ENCODE measurements at regions not wholly inside any gene's neighbourhood (a gene's known extent, or its start where the extent isn't known, plus 50 kb on each side); places are given as distances from the start of the nearest gene placed in this dataset.

DNA sequence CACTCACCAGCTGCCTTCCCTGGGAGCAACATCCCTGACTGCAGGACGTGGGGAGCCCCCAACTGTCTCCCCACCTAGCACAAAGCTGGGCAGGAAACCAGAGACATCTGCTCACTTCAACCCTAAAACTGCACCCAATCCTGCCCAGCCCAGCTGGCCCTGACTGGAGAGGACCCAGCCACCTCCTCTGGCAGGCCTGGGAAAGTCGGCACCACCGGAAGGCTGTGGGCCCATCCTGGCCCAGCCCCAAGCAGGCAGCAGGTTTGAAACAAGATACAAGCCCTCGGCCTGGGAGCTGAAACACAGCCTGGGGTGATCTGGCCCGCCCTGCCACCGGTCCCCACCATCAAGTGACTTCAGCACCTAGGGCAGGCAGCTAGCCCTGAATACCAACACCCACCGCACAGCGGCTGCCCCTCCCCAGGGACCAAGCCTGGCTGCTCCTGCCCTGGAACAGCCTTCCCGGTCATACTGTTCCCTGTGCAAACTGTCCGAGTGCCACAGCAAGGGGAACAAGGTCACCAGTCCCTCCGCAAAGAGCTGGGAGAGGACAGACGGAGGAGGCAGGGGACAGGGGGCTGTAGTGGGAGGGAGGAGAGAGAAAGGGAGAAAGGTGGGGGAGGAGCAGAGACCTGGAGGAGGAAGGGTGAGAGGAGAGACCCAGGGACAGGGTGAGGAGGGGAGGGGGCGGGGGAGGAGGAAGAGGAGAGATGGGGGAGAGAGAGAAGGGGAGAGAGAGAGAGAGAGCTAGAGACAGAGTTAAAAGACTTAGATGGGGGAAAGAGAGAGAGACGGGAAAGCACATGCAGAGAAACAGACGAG lies 115.7 kb downstream of the RFLNA start:
- no peak for DNase-seq

DNA sequence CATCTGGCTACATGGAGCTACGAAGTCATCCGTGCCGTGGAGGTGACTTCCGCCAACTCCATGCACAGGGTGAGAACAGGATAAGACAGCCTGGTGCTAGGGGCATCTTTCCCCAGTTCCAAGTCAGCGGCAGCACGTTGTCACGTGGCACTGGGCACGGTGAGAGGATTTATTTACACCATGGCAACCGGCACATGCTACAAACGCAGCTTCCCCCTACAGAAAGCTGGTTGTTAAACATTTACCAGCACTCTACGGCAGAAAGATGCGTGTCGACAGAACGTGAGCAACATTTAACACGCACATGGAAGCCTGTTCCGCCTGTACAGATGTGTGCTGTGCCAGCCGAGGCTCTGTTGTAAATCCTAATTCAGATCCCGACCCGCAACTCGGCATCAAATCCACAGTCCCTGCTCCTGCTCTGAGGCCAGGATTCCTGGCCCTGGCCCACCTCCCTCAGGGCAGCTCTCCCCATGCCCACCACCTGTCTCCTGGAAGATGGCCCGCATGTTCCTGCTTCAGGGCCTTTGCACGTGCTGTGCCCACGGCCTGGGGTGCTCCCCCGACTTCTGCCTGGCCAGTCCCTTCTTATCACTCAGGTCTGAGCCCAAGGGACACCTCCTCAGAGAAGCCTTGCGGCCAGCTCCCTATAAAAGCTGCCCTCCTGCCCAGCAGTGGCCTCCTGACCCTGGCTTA lies 114.1 kb downstream of the RFLNA start:
- no peak for DNase-seq

DNA sequence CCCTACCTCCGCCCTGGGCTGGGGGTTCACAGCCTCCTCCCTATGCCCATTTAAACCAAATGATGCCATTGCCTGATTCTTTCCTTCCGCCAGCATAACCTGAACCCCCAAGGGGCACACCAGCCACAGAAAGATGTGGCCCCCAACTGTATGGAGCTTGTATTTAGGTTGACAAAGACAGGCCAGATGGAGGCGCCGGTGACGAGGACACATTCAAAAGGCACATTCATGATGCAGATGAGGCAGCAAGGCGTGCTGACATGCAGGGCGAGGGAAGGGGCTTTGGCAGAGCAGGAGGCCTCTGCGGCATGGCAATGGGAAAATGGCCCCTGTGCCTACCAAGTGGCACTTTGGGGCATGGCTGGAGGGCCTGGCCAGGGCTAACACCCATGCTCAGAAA lies 112.2 kb downstream of the RFLNA start:
- no peak for DNase-seq

DNA sequence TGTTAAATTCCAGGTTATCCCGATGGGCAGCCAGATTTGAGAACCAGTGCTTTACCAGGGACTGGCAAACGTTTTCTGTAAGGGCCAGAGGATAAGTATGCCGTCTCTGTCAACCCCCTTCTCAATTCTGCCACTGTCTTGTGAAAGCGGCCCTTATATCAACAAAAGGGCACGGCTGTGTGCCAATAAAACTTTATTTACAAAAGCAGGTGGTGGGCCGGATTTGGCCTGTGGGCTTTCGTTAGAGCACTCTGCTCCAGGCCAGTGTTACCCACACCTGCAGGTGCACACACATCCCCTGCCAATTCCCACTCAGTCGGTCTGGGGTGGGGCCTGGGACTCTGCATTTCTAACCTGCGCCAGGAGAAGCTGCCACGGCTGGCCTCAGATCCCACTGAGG lies 111.2 kb downstream of the RFLNA start:
- no peak for DNase-seq

DNA sequence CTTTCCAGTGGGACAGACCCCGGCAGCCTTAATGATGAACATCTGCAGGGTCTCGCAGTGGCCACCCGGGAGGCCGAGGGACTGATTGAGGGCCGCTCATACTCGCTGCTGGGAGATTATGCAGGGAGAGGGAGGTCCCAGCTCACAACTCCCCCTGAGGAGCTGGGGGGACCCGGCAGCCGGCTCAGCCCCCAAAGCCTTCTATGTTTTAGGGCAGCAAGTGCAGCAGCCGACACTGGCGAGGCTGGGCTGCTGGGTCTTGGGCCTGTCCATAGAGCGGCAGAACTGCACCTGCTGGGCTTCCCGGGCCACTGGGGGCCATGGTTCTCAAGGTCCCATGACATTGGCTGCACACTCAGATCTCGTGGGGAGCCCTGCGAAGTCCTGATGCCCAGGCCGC lies 110.7 kb downstream of the RFLNA start:
- DNase-seq: no peak

DNA sequence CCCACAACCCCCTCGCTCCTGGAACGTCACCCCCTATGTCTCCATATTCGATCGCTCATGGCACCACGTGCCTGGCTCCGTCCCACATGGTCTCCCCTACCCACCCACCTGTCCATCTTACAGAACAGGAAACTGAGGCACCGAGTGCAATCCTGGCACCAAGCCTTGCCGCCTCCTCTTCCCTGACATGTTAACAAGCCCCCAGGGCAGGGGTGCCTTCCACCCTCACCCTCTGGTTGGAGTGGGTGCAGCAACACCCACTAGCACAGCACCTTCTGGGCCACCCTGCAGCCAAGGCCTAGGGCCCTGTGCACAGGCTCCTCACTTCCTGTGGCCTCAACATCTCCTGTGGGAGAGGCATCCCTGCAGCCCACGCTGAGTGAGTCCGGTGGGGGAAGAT lies 110.3 kb downstream of the RFLNA start:
- DNase-seq: no peak

DNA sequence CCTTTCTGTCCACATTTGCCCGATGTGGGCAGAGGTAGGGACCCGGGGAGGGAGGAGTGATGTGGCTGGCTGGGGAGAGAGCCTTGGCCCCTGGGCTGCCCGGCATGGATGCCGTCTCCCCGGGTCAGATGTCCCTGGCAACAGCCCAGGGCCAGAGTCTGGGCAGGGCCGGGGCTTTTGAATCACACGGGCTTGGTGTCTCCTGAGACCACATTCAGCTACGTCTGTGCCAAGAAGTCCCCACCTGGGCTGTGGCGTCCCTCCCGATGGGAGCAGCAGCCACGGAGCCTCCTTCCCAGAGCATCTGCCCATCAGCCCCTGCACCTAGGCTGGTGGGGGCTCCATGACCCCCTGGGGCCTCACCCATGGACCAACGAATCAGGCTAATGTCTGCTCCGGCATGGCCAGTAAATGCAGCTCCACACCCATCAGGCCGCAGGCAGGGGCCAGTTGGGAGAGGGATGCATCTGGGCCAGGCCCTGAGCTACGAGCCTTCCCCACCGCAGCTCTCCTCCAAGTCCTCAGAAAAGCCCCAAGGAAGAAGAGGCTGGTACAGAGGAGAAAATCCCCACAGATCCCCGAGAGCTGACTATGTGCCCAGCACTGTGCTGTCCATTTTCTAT lies 109.4 kb downstream of the RFLNA start:
- no peak for DNase-seq

DNA sequence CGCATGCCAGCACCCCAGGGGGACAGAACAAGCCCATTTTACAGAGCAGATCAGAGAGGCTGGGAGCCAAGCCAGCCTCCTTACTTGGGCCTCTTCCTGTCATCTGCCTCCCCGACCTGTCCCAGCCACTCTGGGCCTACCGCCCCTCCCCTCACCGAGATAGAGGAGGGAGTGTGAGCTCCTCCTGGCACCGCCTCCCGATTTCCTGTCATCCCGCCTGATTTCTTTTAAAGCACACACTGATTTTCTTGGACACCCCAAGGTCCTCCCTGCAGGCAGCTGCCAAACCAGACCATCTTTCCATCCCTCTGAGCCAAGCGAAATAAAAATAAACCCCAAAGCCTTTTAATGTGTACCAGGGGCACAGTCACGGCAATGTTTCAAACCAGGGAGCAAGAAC lies 108.4 kb downstream of the RFLNA start:
- no peak for DNase-seq

DNA sequence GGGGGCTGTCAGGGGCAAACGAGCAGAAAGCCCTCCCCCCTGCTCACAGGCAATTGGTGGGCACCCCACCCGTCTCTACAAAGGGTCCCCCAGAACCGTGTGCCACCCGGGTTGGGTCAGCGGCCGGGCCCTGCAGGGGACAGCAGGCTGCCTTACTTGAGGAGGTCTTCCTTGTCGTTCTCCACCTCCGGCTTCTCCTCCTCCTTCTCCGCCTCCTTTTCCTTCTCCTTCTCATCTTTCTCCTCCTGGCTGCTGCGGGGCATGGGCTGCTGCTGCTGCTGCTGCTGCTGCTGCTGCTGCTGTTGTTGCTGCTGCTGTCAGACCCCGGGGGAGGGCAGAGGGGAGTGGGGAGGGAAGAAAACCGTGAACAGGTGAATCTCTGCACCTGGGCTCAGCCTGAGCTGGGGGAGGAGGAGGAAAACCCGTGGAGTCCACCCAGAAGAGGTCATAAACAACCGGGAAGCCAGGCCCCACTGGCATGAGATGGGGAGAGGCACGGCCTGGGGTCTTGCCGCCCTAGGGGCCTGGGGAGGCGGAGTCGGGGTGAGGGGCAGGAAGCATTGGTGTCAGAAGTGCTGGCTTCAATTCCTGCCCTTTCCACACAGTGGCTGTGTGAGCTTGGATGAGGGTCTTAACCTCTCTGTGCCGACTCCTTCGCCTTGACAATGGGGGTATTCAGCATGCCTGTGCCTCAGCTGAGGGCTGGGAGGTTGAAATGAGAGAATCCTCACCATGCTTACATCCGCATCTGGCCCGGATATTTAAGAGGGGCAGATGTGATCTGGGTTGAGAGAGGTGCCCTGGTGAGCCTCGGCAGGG lies 107.6 kb downstream of the RFLNA start:
- DNase-seq: no peak

DNA sequence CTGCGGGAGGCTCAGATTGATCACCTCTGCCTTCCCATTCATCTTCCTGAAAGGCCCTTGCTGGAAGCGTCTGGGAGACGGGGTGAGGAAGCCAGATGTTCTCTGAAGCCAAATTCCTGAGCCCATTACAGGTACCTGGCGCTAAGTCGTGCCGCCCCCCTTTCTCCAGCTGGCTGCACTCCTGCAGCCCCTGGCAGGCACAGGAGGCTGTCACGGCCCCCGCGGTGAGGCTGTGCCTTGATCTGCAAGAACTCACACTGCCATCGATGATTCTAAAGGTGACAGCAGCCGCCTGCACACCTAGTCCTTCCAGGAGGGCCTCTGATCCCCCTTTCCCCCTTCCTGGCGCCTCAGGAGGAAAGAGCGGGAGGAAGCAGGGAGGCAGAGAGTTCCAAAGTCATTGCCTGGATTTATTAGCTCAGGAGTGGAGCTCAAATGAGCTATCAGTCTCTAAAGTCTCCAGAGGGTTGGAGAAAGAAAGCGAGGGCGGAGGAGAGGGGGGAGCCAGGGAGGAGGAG lies 106.9 kb downstream of the RFLNA start:
- DNase-seq: no peak

DNA sequence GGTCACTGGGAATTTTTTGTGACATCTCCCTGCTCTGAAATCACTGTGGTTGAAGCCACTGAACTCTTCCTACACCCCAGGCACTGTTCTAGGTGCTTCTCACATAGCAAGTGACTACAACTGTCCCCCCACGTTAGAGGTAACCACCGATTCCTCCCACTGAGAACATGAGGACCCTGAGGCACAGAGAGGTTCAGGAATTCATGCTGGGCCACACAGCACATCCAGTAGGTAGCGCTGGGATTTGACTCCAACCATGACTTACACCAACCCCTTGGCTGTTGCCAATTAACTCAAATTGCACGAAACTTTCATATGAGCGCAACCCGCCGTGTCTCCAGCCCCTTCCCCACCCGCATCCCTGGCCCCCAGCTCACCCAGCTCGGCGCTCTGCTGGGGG lies 105.2 kb downstream of the RFLNA start:
- DNase-seq: no peak

DNA sequence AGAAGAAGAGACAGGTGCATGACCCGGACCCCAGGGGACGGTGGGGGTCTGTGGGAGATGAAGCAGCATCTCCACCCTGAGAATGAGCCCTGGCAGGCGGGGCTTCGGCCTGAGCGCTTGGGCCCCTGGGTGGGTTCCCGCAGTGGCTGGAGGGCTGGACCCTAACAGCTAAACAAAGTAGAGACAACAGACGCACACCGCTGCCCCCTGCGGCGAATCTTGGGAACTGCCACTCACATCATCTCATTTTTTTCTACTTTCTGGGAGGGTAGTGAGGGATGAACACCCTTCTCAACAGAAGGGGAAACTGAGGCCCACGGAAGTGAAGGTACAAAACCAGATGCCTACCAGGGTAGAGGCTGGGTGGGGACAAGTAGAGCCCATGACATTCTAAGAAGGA lies 104.7 kb downstream of the RFLNA start:
- DNase-seq: no peak

DNA sequence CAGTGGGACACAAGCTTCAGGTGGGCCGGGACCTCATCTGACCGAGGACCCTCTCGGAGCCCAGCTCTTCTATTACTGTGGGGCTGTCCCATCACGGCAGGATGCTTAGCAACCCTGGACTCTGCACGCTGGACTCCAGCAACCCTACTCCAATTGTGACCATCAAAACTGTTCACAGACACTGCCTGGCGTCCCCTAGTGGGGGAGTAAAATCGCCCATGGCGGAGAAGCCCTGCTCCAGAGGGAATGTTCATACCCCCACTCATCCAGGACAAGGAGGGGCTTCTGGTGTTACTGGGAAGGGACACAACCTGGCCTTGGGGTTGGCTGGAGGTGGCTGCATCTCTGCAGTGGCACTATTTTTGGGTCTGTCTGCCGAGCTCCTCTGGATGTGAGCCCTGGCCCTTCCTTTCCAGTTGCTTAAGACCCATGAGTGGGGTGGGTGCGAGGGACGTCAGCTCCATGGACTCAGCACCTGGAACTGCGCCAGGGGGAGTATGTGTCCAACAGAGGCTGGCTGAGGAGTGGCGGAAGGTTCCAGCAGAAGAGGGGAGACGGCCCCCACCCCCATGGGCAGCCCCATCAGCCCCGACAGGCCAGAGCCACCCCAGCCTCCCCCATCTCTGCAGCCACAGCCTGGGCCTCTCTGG lies 103.8 kb downstream of the RFLNA start:
- no peak for DNase-seq

DNA sequence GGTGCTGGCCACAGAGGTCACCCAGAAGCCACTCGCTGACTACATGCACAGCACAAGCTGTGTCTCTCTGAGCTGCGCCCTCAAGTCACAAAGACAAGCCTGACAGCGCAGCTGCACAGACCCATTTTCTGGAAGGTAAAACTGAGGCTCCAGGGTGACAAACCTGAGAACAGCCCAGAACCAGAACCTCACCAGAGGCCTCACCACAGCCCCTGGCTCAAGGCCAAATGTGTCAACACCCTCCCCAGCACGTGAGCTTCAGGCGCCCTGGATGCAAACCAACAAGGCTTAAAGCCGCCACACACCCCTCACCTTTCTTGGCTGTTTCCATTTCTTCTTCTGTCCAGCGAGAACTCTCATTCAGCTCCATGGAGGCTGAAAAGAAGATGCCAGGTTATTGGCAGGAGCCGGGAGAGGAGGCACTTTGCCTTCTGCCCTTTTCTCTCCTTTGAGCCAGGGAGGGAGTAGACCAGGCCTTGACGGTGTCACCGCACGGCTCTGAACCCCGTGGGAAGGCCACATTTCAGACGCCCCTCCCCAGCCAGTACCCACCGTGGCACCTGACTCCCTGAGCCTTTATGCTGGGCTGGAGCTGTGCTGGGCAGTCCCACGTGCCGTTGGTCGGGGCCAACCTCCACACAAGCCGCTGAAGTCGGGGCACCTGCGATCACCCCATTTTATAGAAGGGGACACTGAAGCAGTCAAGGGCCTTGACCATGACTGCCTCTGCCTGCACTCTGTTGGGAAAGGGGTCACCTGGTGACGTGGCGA lies 103.1 kb downstream of the RFLNA start:
- DNase-seq: no peak

DNA sequence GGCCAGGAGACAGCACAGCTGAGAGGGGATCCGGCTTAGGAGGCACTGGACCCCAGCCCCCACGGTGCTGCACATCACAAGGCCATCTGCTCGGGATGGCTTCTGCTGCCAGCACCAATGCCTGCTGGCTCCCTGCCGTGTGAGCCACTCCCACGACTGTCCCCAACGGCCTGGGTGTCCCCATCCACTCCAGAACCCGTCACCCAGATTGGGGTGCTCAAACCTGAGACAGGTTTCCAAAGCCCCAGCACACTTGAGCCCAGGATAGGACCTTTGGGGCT lies 102.4 kb downstream of the RFLNA start:
- no peak for DNase-seq

DNA sequence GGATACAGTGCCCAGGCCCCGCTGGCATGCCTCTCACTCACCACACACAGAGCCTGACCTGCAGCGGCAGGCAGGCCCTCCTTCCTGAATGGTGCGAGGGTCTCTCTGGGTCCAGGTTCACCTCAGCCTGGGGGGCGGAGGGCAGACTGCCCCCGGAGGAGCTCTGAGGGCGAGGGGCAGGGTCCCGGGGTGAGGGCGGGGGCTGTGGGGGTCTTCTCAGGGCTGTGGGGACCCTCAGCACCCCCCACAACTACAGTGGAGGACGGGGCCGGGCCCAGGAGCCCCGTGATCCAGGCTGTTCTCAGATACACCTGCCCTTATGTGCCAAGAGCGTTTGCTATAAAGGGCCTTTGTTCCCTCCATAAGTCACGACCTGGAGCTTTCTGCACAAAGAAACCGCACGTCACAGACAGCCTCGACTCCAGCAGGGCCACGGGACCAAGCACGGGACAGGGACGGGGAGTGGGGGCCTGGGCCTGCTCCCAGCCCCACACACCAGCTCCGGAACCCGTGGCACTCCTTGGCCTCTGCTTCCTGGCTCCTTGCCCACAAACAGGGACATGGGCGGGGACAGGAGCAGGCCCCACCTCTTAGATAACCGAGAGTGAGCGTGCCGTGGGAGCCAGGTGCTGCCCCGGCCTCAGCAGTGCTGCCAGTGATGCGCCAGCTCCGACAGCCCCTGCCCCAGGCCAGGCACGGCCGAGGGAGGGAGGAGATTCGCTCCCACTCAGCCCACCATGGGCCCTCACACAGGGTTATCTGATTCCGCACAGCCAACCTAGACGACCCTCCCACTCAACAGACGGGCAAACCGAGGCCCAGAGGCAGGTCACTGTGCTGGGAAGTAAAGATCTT lies 101.9 kb downstream of the RFLNA start:
- no peak for DNase-seq

DNA sequence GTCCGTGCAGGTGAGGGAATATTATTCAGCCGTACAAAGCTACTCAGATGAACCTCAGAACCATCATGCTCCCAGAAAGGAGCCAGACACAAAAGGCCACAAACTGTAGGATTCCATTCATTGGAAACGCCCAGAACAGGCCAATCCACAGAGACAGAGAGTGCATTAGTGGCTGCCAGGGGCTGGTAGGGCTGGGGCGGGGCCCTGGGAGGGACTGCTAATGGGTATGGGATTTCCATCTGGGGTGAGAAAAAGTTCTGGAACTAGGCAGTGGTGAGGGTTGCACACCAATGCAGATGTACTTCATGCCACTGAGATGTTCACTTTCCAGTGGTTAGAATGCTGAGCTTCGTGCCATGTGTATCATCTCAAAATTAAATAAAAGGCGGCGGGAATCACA lies 101.1 kb downstream of the RFLNA start:
- no peak for DNase-seq

DNA sequence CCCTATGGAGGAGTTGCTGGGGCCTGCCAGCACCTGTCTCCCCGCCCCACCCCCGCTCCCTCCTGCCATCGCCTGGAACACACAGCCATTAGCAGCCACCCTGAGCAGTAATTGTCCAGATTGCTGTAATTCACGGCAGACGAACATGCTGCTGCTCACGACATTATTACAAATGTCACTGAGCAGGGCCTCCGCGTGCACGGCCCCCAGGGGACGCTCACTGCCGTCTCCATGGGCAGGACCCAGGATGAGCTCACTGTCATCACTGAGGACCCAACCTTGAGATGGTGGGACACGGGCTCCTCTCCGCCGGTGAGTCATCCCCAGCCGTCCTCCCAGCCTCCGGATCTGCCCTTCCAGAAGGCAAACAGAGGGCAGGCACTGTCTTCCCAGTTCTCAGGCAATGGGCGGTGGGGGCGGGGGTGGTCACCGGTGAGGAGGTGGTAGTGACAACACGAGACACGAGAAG lies 100.4 kb downstream of the RFLNA start:
- DNase-seq: no peak

DNA sequence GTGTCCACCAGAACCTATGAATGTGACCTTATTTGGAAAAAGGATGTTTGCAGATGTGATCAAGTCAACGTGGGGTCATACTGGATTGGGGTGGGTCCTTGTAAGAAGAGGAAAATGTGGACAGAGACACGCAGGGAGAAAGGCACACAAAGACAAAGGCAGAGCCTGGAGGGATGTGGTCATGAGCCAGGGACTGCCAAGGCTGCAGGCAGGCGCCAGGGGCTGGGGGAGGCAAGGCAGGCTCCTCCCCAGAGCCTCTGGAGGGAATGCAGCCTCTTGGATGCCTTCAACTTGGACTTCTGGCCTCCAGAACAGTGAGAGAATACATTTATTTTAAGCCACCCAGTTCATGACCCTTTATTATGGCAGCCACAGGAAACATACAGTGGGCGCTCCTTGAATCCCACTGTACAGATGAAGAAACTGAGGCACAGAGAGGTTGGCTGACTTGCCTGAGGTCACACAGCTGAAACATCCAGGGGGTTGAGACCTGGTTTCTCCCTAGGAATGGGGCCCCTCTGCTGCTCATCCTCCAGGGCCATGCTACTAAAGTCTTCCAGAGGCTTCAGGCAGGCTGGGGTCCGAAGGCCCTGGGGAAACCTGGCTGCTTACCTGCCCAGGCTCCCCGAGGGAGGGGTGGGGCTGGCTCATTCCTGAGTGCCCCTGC lies 99.7 kb downstream of the RFLNA start:
- DNase-seq: no peak

DNA sequence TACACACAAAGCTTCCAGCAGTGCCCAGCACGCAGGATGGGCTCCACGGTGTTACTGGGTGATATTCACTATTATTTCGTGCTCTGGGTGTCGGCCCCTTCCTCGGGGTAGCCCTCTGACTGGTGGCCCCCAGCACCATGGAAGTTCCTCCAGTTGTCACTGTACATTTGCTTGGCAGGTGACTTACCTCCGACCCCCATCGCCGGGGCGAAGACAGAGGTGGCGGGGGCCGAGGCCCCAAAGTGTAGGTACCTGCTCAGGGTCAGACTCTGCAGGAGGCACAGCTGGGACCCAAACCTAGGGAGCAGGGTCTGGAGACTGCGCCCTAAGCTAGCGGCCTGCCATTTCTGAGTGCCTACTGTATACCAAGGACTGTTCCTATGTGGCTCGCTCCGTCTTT lies 98.9 kb downstream of the RFLNA start:
- no peak for DNase-seq
